ENCODE measurements at regions not wholly inside any gene's neighbourhood (a gene's known extent, or its start where the extent isn't known, plus 50 kb on each side); places are given as distances from the start of the nearest gene placed in this dataset.
A peak's percentile ranks its signal among the peaks of the same experiment; 100 is the strongest.

DNA sequence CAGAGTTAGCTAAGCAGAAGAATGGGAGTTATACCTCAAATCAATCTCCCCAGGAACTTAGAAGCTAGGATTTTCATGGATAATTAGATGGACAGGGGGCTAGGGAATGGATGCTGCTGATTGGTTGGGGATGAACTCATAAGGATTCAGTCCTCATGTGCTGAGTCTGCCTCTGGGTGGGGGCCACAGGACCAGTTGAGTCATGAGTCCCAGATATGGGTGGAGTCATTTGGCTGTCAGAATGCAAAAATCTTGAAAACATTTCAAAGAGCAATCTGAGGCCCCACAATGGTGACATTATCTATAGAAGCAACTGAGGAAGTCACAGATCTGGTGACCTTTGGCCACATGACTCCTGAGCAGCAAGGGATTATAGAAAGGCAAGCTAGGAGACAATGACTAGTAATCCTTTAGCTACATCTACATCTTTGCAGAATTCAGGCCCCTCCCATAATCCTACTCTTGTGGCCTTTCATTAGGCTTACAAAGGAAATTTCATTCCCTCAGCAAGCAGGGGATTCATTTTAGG lies 82.6 kb upstream of the CCL2 start:
- no peak for DNase-seq (ENCODE audit: low read depth in 2 of 2)

DNA sequence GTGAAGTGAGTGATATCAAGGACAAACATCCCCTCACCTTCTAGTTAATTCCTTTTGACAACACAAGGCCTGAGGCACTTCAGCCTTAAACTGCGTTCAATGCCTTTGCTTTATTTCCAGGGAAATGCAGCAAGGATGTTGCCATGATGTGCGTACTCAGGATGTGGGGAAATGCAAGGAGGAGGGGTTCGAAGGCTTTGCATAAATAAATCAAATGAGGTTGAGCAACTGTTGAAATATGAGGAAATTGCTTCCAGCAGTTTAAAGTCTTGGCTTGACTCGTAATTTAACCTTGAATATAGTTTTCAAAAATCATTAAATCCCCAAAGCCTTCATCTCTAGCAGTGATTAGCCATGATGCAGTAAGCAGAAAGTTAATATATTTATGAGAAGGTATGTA lies 81.8 kb upstream of the CCL2 start:
- DNase-seq (ENCODE audit: low read depth in 2 of 2): no peak

DNA sequence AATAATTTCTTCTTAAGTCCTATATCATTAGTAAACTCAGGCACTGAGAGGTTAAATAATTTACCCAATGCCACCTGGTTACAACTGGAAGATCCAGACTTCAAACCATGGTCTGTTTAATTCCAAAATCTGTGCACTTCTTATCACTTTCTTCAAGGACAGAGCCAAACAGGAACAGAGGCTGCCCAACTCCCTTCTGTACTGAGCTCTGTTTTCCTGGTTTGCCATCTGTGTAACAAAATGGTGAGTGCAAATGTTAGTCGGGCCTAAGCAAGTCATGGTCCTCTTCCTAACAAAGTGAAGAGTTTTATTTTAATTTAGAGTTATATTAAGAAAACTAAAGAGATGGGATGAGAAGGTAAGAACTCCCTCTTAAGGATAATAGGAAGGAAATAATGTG lies 80.6 kb upstream of the CCL2 start:
- DNase-seq (ENCODE audit: low read depth in 2 of 2): no peak

DNA sequence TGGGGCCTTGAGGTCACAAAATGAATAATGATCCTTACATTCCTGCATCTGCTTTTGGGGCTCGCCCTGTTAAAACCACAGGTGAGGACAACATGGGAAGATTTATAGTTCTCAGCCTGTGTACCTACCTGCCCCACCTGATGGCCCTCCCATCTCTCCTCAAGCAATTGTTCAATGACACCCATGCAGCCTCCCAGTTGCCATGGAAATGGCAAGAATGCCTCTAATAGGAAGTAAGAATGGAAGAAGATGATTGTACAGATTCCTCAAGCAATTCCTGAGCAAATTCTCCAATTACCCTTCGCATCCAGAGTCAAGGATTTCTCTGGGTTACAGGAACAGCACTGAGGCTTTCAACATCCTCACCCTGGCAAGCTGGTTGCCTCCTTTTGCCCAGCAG lies 78.6 kb upstream of the CCL2 start:
- no peak for DNase-seq (ENCODE audit: low read depth in 2 of 2)

DNA sequence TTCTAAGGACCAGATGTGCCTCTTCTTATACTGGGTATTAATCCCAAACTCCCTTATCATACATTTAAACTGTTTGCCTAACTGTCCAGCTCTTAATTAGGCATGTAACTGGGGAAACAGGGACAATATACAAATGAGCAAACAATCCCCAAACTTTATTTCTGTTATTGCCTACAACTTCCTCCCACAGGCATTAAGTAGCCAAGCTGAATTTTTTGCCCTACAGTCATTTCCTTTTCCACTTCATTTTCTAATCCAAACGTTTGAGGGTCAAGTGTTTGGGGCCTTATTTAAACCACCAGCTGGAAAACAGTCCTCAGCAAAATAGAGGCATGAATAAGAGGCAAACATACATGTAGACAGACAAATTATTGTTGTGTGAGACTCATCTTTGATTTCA lies 77.4 kb upstream of the CCL2 start:
- DNase-seq (ENCODE audit: low read depth in 2 of 2): no peak

DNA sequence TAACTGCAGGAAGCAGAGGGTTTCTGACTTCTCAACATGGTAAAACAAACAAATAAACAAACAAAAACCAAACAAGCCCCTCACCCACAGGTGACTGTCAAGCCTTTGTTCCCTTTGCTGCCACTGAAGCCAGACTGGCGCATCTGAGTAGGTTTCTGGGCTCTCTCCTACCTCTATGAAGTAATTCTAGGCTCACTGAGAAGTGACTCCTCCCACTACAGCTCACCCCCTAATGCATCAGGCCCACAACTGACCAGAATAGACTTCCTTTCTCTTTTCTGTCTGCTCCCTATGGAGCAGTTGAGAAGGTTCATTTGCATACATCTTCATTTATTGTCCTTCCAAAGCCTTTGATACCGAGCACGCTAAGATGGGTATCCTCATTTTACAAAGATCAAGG lies 77.0 kb upstream of the CCL2 start:
- DNase-seq (ENCODE audit: low read depth in 2 of 2): no peak

DNA sequence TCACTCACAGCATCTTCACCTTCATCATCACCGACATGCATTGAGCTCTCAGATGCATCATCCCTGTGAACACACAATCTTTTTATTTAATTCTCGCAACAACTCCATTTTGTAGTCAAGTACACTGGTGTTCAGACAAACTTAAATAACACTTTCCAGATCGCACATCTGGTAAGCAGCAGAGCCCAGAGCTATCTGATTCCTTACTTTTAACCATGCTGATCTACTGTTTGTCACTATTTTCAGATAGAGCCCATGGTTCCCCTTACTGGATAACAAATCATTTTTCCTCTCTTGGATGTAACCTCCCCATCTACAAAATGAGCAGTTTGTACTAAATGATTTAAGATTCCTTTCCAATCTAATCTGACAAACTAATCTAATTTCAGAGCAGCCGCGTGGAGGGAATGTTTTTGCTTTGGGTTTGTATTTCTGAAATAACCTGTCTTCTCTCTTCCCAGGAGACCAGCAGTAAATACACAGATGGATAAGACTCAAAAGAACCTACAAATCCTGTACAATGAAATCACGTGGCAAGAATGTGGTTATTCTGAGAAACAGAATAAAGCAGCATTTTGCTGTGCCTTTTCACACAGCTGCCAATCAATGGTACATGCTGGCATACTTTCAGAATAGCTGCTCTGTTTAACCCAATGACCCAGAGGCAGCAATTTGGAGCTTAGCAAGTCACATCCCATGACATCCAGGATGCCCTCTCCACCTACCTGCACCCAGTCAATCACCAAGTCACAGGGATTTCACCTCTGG lies 72.9 kb upstream of the CCL2 start:
- no peak for DNase-seq (ENCODE audit: low read depth in 2 of 2)

DNA sequence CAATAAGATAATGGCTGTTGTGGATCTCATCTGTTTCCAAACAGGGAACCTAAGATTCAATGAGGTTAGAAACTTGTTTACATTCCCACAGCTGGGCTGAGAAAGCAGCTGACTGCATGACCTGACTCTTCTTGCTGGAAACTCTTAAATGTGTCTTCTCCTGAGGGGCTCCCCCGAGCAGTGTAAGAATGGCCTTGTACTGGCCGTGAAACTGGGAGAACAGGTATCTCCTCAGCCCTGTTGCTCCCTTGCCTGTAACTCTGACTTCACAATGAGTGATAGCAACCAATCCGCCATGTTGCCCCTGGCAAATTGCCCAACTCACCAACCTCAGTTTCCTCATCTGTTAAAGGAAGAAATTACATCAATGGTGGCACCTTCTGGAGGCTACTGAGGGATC lies 59.1 kb upstream of the CCL2 start:
- DNase-seq (ENCODE audit: low read depth in 2 of 2): no peak

DNA sequence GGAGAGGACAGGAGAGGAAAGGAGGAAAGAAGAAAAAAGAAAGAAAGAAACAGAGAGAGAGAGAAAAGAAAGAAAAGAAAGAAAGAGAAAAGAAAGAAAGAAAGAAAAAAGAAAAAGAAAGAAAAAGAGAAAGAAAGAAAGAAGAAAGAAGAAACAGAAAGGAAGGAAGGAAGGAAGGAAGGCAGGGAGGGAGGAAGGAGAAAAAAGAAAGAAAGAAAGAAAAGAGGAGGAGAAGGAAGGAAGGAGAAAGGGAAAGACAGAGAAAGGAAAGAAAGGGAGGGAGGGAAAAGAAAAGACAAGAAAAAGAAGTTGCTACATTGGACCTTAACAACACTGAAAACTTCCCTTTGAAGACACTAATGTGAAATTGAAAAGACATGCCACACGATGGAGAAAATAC lies 56.6 kb upstream of the CCL2 start:
- no peak for DNase-seq (ENCODE audit: low read depth in 2 of 2)

DNA sequence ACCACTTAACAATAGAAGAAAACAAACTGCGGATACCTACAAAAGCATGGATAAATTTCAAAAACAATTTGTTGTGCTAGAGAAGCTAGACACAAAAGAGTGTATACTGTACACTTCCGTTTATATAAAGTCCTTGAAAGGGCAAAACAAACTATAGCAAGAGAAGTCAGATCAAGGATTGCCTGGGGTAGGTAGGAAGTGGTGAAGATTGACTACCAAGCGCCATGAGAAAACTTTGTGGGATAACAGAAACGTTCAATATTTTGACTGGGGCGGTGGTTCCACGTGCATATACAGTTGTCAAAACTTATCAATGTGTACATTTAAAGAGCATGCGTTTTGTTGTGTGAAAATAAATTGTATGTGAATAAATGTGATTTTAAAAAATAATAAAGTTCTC lies 55.6 kb upstream of the CCL2 start:
- no peak for DNase-seq (ENCODE audit: low read depth in 2 of 2)

DNA sequence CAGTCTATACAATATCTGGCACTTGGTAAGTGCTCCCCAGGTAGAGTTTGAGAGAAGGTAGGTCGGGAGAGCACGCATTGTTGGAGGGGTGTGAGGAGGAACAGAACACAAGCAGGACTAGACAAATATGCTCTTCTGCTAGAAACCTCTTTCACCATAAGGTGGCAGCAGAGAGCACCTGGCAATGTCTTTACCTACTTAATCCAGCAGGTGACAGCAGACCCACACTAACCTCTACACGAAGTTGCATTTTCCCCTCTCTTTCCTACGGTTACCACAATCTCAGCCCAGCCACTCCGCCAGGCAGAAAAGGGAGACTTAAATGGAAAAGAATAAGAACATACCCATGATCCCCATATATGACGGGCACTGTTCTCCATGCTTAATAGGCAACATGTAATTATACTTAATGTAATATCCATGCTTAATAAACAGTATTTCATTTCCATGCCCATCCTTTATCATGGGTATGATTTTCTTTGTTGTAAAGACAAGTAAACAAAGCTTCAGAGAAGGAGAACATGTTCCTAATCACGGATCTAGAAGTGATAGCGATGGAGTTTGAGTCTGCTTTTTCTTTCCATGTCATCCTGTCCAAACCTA lies 55.1 kb upstream of the CCL2 start:
- DNase-seq (ENCODE audit: low read depth in 2 of 2): peak; percentile 15 to 48

DNA sequence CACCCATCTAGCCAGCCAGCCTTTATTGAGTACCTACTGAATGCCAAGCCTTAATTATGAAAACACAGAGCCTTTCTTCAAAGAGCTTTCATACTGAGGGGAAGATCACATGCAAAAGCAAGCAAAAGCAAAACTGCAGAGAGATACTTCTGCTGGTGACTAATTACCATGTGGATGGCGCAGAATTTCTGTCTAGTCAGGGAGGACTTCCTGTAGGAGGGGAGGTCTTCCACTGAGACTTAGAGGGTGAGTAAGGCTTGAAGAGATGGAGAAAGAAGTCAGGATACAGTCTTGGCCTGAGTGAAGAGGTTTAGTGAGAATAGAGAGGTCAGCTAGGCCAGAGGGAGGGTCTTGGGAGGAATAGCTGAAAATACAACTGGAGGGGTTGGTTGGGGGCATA lies 53.9 kb upstream of the CCL2 start:
- no peak for DNase-seq (ENCODE audit: low read depth in 2 of 2)

DNA sequence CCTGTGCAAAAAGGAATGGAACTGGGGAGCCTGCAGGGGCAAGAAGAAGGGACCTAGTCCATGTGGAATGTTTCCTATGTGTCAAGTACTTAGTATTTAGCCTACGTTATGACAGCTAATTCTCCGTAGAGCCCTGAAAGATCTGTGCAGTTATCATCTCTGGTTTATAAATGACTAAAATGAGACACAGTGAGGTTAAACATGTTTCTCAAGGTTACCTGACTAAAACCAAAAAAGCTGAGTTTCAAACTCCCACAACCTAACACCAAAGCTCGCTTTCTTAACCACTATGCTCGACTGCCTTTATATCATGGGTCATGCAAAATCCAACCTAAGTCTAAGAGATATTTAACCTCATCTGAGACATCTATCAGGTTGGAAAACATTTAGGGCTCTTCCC lies 53.3 kb upstream of the CCL2 start:
- DNase-seq (ENCODE audit: low read depth in 2 of 2): no peak

DNA sequence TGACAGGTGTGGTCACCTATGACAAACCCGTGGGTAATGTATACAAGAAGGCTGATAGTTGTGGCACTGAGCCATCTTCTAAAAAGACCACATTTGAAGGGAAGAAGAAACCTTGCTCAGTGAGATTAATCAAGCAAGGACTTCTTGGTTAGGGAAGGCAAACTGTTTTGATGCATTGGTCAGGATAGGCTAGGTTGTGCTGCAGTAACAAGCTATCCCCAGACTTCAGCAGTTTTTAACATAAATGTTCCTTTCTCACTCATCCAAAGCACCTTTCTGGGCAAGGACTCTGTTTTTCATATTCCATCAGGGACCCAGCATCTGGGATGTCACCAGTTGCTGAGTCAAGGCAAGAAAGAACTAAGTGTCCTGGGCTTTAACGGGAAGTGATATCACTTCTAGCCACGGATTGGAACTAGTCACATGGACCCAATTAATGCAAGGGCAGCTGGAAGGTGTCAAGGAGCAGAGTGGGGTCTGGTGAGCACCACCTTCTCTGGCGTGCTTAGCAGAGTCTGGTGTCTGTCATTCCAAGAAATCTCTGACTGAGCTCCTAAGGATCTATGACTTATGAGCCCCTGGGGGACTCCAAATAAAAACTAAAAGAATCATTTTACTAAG lies 52.0 kb upstream of the CCL2 start:
- DNase-seq (ENCODE audit: low read depth in 2 of 2): no peak

DNA sequence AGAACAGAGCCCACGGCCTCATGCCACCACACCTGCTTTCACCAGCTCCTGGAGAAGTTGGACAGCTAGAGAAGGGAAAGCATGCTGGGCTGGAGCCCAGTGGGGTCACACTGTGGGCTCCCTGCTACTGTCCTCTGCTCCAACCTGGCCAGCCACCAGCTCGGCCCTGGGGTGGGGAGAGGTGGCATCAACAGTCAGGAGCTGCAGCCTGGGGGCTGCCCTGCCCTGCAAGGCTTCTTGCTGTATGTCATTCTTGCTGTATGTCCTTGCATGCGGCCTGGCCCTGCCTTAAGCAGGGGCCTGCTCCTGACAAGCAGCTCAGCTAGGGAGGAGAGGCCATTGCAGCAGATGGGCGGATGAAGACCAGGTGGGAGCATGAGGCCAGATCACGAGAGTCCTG lies 50.7 kb upstream of the CCL2 start:
- DNase-seq (ENCODE audit: low read depth in 2 of 2): no peak
